ENCODE measurements at regions not wholly inside any gene's neighbourhood (a gene's known extent, or its start where the extent isn't known, plus 50 kb on each side); places are given as distances from the start of the nearest gene placed in this dataset.

DNA sequence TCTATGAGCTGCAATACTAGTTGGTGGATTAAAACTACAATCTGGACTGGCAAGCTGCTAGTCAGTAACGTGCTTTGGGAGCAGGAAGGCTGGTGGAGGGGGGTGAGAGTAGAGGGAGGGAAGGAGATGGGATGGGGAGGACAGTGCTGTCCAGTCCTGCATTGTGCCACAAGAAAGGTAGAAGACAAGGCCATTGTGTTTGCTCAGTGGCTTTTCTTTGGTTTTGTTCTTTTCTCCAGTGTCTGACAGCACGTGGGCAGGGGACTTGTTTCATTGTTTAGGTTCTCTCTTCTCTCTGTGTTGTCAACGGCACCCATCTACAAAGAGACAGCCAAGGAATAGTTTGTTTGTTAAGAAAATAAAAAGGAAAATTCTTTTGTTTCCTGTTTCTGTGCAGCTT, 362.8 kb upstream of the PLXNA2 start:
- H3K27me3 Mint-ChIP-seq = peaks cover 2% of the 10 kb centered on the region
- H3K36me3 Mint-ChIP-seq (ENCODE audit: low read depth) = no peaks in the 10 kb centered on the region
- H3K4me1 Mint-ChIP-seq = peaks cover 5% of the 10 kb centered on the region
- H3K9me3 Mint-ChIP-seq = no peaks in the 10 kb centered on the region
- no peak overlapping the region for H3K27ac Mint-ChIP-seq
- no peak overlapping the region for H3K4me3 Mint-ChIP-seq
- DNase-seq = no peak
- intact Hi-C loops (cut with micrococcal nuclease) = no loop called here

DNA sequence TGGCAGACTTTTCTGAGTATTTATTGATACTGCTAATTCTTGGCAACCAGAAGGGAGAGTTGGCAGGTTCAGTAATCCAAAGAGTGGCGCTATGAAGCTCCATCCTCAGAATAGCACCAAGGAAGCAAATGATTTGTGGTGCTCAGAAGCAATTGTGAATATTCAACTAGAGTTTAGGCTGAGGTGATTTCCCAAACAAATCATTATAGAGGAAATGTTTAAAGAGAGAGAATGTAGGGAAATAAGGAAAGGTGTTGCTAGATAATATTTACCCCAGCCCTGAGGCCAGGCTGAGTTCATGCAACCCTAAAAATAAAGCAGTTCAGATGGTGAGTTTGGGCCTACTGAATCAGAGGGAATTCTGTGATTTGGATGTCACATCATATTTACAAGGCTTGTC, 363.4 kb upstream of the PLXNA2 start:
- no peaks in the 10 kb centered on the region for H3K9me3 Mint-ChIP-seq
- no peak overlapping the region for H3K27ac Mint-ChIP-seq
- no peak overlapping the region for H3K4me3 Mint-ChIP-seq
- DNase-seq = no peak
- intact Hi-C loops (cut with micrococcal nuclease) = no loop called here
- peaks cover 5% of the 10 kb centered on the region for H3K4me1 Mint-ChIP-seq
- H3K36me3 Mint-ChIP-seq (ENCODE audit: low read depth) = no peaks in the 10 kb centered on the region
- peaks cover 2% of the 10 kb centered on the region for H3K27me3 Mint-ChIP-seq

GRCh38 chr1:208614610-208615009, 370.4 kb upstream of the PLXNA2 start:
- Mint-ChIP-seq H3K9me3 (peaks cover 5% of the 10 kb centered on the region), H3K36me3 (ENCODE audit: low read depth) (no peaks in the 10 kb centered on the region), H3K27me3 (peaks cover 2% of the 10 kb centered on the region), H3K4me1 (no peaks in the 10 kb centered on the region), H3K27ac (no peak overlapping the region), H3K4me3 (no peak overlapping the region)
- intact Hi-C loops (cut with micrococcal nuclease) = no loop called here
- DNase-seq = no peak

DNA sequence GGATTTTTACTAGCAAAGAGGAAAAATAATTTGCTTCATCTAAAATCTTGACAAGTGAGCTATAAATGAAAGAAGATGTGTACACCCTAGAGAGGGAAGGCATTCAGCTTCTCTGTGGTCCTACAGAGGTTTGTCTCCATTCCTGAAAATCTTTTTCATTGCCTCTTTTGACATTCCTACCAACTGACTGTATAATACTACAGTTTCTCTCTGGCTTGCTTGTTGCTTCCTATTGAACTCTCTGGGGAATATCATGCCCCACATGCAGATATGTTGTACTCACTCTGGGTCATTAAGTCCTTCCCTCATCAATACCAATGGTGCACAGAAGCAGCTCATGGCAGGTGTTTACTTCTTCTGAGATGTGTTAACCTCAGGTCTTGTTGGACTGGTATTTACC, 371.2 kb upstream of the PLXNA2 start:
- no peak overlapping the region for H3K4me3 Mint-ChIP-seq
- H3K36me3 Mint-ChIP-seq (ENCODE audit: low read depth) = no peaks in the 10 kb centered on the region
- H3K27me3 Mint-ChIP-seq = no peaks in the 10 kb centered on the region
- H3K9me3 Mint-ChIP-seq = peaks cover 5% of the 10 kb centered on the region
- no peak overlapping the region for H3K27ac Mint-ChIP-seq
- no peak for DNase-seq
- intact Hi-C loops (cut with micrococcal nuclease) = no loop called here
- no peaks in the 10 kb centered on the region for H3K4me1 Mint-ChIP-seq

- no peaks in the 10 kb centered on the region for H3K27me3 Mint-ChIP-seq
- no peaks in the 10 kb centered on the region for H3K36me3 Mint-ChIP-seq (ENCODE audit: low read depth)
- H3K4me3 Mint-ChIP-seq = no peak overlapping the region
- no peaks in the 10 kb centered on the region for H3K4me1 Mint-ChIP-seq
- DNase-seq = no peak
- no peak overlapping the region for H3K27ac Mint-ChIP-seq
- intact Hi-C loops (cut with micrococcal nuclease) = no loop called here
- peaks cover 7% of the 10 kb centered on the region for H3K9me3 Mint-ChIP-seq
These were observed 372.6 kb upstream of the PLXNA2 start for GRCh38 chr1:208616776-208617175.

- Mint-ChIP-seq H3K27ac (no peak overlapping the region), H3K9me3 (no peaks in the 10 kb centered on the region), H3K27me3 (no peaks in the 10 kb centered on the region), H3K4me1 (no peaks in the 10 kb centered on the region), H3K4me3 (no peak overlapping the region), H3K36me3 (ENCODE audit: low read depth) (no peaks in the 10 kb centered on the region)
- intact Hi-C loops (cut with micrococcal nuclease) = no loop called here
- no peak for DNase-seq
These were observed 384.1 kb upstream of the PLXNA2 start for GRCh38 chr1:208628022-208628914.

GRCh38 chr1:208631092-208631491, 386.9 kb upstream of the PLXNA2 start:
- Mint-ChIP-seq H3K9me3 (no peaks in the 10 kb centered on the region), H3K27ac (no peak overlapping the region)

DNA sequence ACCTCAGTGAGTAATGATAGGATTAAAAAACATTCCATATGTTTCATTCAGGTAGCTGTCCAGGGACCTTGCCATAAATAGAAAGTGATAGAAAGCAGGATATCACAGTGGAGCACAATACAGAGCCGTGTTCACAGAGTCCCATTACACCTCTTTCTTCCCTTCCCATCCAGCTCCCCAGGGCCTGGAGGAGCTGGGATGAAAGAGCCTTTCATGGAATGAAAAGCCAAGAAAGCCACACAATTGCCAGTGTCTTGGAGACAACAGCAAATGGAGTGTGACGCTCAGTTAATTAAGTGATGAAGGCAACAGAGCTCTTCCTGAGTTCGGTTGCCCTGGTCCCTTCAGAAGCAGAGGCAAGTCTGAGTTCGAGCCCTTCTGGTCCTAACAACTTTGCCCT, 387.3 kb upstream of the PLXNA2 start:
- Mint-ChIP-seq H3K9me3 (no peaks in the 10 kb centered on the region), H3K27me3 (no peaks in the 10 kb centered on the region), H3K27ac (no peak overlapping the region), H3K4me3 (no peak overlapping the region), H3K4me1 (no peaks in the 10 kb centered on the region), H3K36me3 (ENCODE audit: low read depth) (no peaks in the 10 kb centered on the region)
- intact Hi-C loops (cut with micrococcal nuclease) = no loop called here
- DNase-seq = no peak

More at GRCh38 chr1:208631092-208631491, 386.9 kb upstream of the PLXNA2 start:
- intact Hi-C loops (cut with micrococcal nuclease) = no loop called here
- H3K4me1 Mint-ChIP-seq = no peaks in the 10 kb centered on the region
- no peaks in the 10 kb centered on the region for H3K36me3 Mint-ChIP-seq (ENCODE audit: low read depth)
- no peaks in the 10 kb centered on the region for H3K27me3 Mint-ChIP-seq
- H3K4me3 Mint-ChIP-seq = no peak overlapping the region
- DNase-seq = no peak

DNA sequence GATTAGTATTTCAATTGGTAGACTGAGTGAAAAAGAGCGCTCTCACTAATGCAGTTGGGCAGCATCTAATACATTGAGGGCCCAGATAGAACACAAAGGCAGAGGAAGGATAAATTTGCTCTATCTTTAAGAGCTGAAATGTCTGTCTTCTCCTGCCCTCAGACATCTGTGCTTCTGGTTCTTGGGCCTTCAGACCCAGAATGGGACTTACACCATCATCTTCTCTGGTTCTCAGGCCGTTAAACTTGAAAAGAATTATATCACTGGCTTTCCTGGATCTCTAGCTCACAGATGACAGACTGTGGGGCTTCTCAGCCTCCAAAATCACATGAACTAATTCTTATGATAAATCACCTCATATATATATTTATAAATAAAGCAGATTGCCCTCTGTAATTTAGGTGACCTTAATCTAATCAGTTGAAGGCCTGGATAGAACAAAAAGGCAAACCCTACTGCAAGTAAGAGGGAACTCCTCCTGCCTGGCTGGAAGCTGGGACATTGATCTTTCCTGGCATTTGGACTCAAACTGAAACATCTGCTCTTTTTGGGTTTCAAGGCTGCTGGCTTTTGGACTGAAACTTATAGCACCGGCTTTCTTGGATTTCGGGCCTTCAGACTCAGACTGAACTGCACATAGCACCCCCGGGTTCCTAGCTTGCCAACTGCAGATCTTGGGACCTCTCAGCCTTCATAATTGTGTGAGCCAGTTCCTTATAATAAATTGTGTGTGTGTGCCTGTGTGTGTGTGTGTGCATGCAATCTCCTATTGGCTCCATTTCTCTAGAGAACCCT, 390.4 kb upstream of the PLXNA2 start:
- no peaks in the 10 kb centered on the region for H3K9me3 Mint-ChIP-seq
- no peak overlapping the region for H3K4me3 Mint-ChIP-seq
- no peaks in the 10 kb centered on the region for H3K4me1 Mint-ChIP-seq
- H3K36me3 Mint-ChIP-seq (ENCODE audit: low read depth) = no peaks in the 10 kb centered on the region
- no peaks in the 10 kb centered on the region for H3K27me3 Mint-ChIP-seq
- intact Hi-C loops (cut with micrococcal nuclease) = no loop called here
- H3K27ac Mint-ChIP-seq = no peak overlapping the region
- no peak for DNase-seq

- H3K36me3 Mint-ChIP-seq (ENCODE audit: low read depth) = no peaks in the 10 kb centered on the region
- H3K9me3 Mint-ChIP-seq = no peaks in the 10 kb centered on the region
- intact Hi-C loops (cut with micrococcal nuclease) = no loop called here
- DNase-seq = no peak
- peaks cover 3% of the 10 kb centered on the region for H3K27me3 Mint-ChIP-seq
- no peak overlapping the region for H3K4me3 Mint-ChIP-seq
- H3K27ac Mint-ChIP-seq = no peak overlapping the region
- H3K4me1 Mint-ChIP-seq = no peaks in the 10 kb centered on the region
These were observed 393.0 kb upstream of the PLXNA2 start for GRCh38 chr1:208637181-208637580.

GRCh38 chr1:208639382-208639781, 395.2 kb upstream of the PLXNA2 start:
- Mint-ChIP-seq H3K4me3 (no peak overlapping the region), H3K36me3 (ENCODE audit: low read depth) (no peaks in the 10 kb centered on the region), H3K9me3 (no peaks in the 10 kb centered on the region), H3K4me1 (no peaks in the 10 kb centered on the region), H3K27me3 (peaks cover 3% of the 10 kb centered on the region), H3K27ac (no peak overlapping the region)
- no peak for DNase-seq
- intact Hi-C loops (cut with micrococcal nuclease) = no loop called here

DNA sequence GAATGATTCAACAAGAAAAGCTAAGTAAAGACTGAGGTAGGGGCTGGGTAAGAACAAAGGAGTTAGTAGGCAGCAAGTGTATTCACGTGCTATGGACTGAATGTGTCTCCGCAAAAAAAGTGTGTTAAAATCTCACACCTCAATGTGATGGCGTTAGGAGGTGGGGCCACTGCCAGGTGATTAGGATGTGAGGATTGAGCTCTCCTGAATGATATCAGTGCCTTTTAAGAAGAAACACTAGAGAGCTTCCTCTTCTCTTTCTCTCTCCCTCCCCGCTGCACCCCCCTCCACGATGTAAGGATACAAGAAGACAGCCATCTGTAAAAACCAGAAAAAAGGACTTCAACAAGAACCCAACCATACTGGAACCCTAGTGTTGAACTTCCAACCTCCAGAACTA, 396.1 kb upstream of the PLXNA2 start:
- Mint-ChIP-seq H3K36me3 (ENCODE audit: low read depth) (no peaks in the 10 kb centered on the region), H3K27ac (no peak overlapping the region)
- intact Hi-C loops (cut with micrococcal nuclease) = no loop called here

GRCh38 chr1:208641579-208642280, 397.5 kb upstream of the PLXNA2 start:
- no peaks in the 10 kb centered on the region for H3K36me3 Mint-ChIP-seq (ENCODE audit: low read depth)
- intact Hi-C loops (cut with micrococcal nuclease) = no loop called here
- H3K4me3 Mint-ChIP-seq = no peak overlapping the region
- no peak overlapping the region for H3K27ac Mint-ChIP-seq
- no peak for DNase-seq
- H3K4me1 Mint-ChIP-seq = no peaks in the 10 kb centered on the region
- no peaks in the 10 kb centered on the region for H3K9me3 Mint-ChIP-seq
- H3K27me3 Mint-ChIP-seq = peaks cover 3% of the 10 kb centered on the region

More for the DNA sequence above, 396.1 kb upstream of the PLXNA2 start:
- DNase-seq = no peak
- Mint-ChIP-seq H3K4me1 (no peaks in the 10 kb centered on the region), H3K9me3 (no peaks in the 10 kb centered on the region), H3K27me3 (peaks cover 3% of the 10 kb centered on the region), H3K4me3 (no peak overlapping the region)

Data from activated CD4-positive, alpha-beta T cell treated with anti-CD3 and anti-CD28 coated beads, Interleukin-2, amount 10 ng/mL, durations not matched to agents 24 days and 14 days (primary cell).